BLaER1 treated with 17β-estradiol and CSF1 and Interleukin-3, amounts not matched to agents 10 nM and 100 nM (cell line): ENCODE measurements at regions not wholly inside any gene's neighbourhood (a gene's known extent, or its start where the extent isn't known, plus 50 kb on each side); places are given as distances from the start of the nearest gene placed in this dataset.

Experiments
- H3K27ac ChIP-seq, 11 experiments: shearing (Covaris generic); formaldehyde crosslinking; 2 replicates each; pipeline ENCODE4 v1.8.1; 2022
- H3K27me3 ChIP-seq, 11 experiments: shearing (Covaris generic); formaldehyde crosslinking; 2 replicates each; pipeline ENCODE4 v1.8.1; 2022
- H3K36me3 ChIP-seq, 11 experiments: shearing (Covaris generic); formaldehyde crosslinking; 2 replicates each; pipeline ENCODE4 v1.8.1; 2022
- H3K4me1 ChIP-seq, 10 experiments: shearing (Covaris generic); formaldehyde crosslinking; 2 replicates each; pipeline ENCODE4 v1.8.1; 2022
- H3K4me2 ChIP-seq, 11 experiments: shearing (Covaris generic); formaldehyde crosslinking; 2 replicates each; pipeline ENCODE4 v1.8.1; 2022
- H3K4me3 ChIP-seq, 10 experiments: shearing (Covaris generic); formaldehyde crosslinking; 2 replicates each; pipeline ENCODE4 v1.8.1; 2022
- H3K9ac ChIP-seq, 11 experiments: shearing (Covaris generic); formaldehyde crosslinking; 2 replicates each; pipeline ENCODE4 v1.8.1; 2022
- H3K9me3 ChIP-seq, 11 experiments: shearing (Covaris generic); formaldehyde crosslinking; replicated peaks in 1 of 11; 2 replicates each; pipeline ENCODE4 v1.8.1; 2022
- H4K20me1 ChIP-seq, 11 experiments: shearing (Covaris generic); formaldehyde crosslinking; 2 replicates each; pipeline ENCODE4 v1.8.1; 2022
- Cebpa-rat ChIP-seq, 11 experiments: shearing (Covaris generic); IDR thresholded peaks; 2 replicates each; pipeline ENCODE4 v1.8.1; 2022

GRCh38 chr15:46309914-46310313, 675.1 kb downstream of the SQOR start:
- no peak overlapping the region for H3K9ac ChIP-seq
- no peaks in the 10 kb centered on the region for H4K20me1 ChIP-seq
- no peak overlapping the region for H3K27ac ChIP-seq

GRCh38 chr15:46312133-46312740, 677.4 kb downstream of the SQOR start:
- H3K4me1 ChIP-seq = no peaks in the 10 kb centered on the region
- no peaks in the 10 kb centered on the region for H3K9me3 ChIP-seq
- H3K4me2 ChIP-seq = no peak overlapping the region
- no peaks in the 10 kb centered on the region for H4K20me1 ChIP-seq
- H3K27me3 ChIP-seq = no peaks in the 10 kb centered on the region
- H3K27ac ChIP-seq = no peak overlapping the region
- H3K9ac ChIP-seq = no peak overlapping the region
- H3K36me3 ChIP-seq = no peaks in the 10 kb centered on the region
- no peak overlapping the region for H3K4me3 ChIP-seq
- no peak for TF ChIP-seq Cebpa-rat (IDR thresholded peaks at IDR 0.05)

More at GRCh38 chr15:46309914-46310313, 675.1 kb downstream of the SQOR start:
- Histone ChIP-seq H3K9me3 (no peaks in the 10 kb centered on the region), H3K36me3 (no peaks in the 10 kb centered on the region), H3K27me3 (no peaks in the 10 kb centered on the region), H3K4me3 (no peak overlapping the region), H3K4me2 (no peak overlapping the region), H3K4me1 (no peaks in the 10 kb centered on the region)
- TF ChIP-seq Cebpa-rat (IDR thresholded peaks at IDR 0.05) = no peak

GRCh38 chr15:46315434-46315833, 680.6 kb downstream of the SQOR start:
- H3K4me3 ChIP-seq = no peak overlapping the region
- no peak overlapping the region for H3K9ac ChIP-seq
- no peak overlapping the region for H3K4me2 ChIP-seq
- H3K36me3 ChIP-seq = no peaks in the 10 kb centered on the region
- no peaks in the 10 kb centered on the region for H4K20me1 ChIP-seq
- H3K27ac ChIP-seq = no peak overlapping the region
- H3K9me3 ChIP-seq = no peaks in the 10 kb centered on the region
- no peaks in the 10 kb centered on the region for H3K27me3 ChIP-seq
- TF ChIP-seq Cebpa-rat (IDR thresholded peaks at IDR 0.05) = no peak
- no peaks in the 10 kb centered on the region for H3K4me1 ChIP-seq

- Histone ChIP-seq H3K27ac (no peak overlapping the region), H3K4me1 (no peaks in the 10 kb centered on the region), H3K36me3 (no peaks in the 10 kb centered on the region), H3K9me3 (no peaks in the 10 kb centered on the region), H3K27me3 (no peaks in the 10 kb centered on the region), H4K20me1 (no peaks in the 10 kb centered on the region), H3K4me3 (no peak overlapping the region), H3K9ac (no peak overlapping the region), H3K4me2 (no peak overlapping the region)
- TF ChIP-seq Cebpa-rat (IDR thresholded peaks at IDR 0.05) = no peak
Measured at GRCh38 chr15:46316024-46316423, 681.2 kb downstream of the SQOR start.

GRCh38 chr15:46317029-46317428, 682.2 kb downstream of the SQOR start:
- Histone ChIP-seq H4K20me1 (no peaks in the 10 kb centered on the region), H3K9ac (no peak overlapping the region), H3K27ac (no peak overlapping the region), H3K27me3 (no peaks in the 10 kb centered on the region), H3K9me3 (no peaks in the 10 kb centered on the region), H3K4me2 (no peak overlapping the region), H3K36me3 (no peaks in the 10 kb centered on the region), H3K4me3 (no peak overlapping the region), H3K4me1 (no peaks in the 10 kb centered on the region)
- TF ChIP-seq Cebpa-rat (IDR thresholded peaks at IDR 0.05) = no peak

- Histone ChIP-seq H3K4me3 (no peak overlapping the region), H3K36me3 (no peaks in the 10 kb centered on the region), H3K4me2 (no peak overlapping the region), H3K4me1 (no peaks in the 10 kb centered on the region), H3K27ac (no peak overlapping the region), H3K9ac (no peak overlapping the region), H3K9me3 (no peaks in the 10 kb centered on the region), H4K20me1 (no peaks in the 10 kb centered on the region), H3K27me3 (no peaks in the 10 kb centered on the region)
- TF ChIP-seq Cebpa-rat (IDR thresholded peaks at IDR 0.05) = no peak
Measured at GRCh38 chr15:46322753-46323152, 687.9 kb downstream of the SQOR start.

- Histone ChIP-seq H3K9me3 (no peaks in the 10 kb centered on the region), H3K4me3 (no peak overlapping the region), H3K36me3 (no peaks in the 10 kb centered on the region), H3K4me1 (no peaks in the 10 kb centered on the region), H3K4me2 (no peak overlapping the region), H4K20me1 (no peaks in the 10 kb centered on the region), H3K27ac (no peak overlapping the region), H3K9ac (no peak overlapping the region), H3K27me3 (no peaks in the 10 kb centered on the region)
- no peak for TF ChIP-seq Cebpa-rat (IDR thresholded peaks at IDR 0.05)
Measured at GRCh38 chr15:46326173-46326572, 691.3 kb downstream of the SQOR start.

GRCh38 chr15:46328821-46329220, 694.0 kb downstream of the SQOR start:
- no peak for TF ChIP-seq Cebpa-rat (IDR thresholded peaks at IDR 0.05)
- no peak overlapping the region for H3K4me2 ChIP-seq
- H4K20me1 ChIP-seq = no peaks in the 10 kb centered on the region
- no peak overlapping the region for H3K27ac ChIP-seq
- no peak overlapping the region for H3K9ac ChIP-seq
- no peaks in the 10 kb centered on the region for H3K4me1 ChIP-seq
- H3K4me3 ChIP-seq = no peak overlapping the region
- no peaks in the 10 kb centered on the region for H3K9me3 ChIP-seq
- no peaks in the 10 kb centered on the region for H3K36me3 ChIP-seq
- no peaks in the 10 kb centered on the region for H3K27me3 ChIP-seq

- Histone ChIP-seq H4K20me1 (no peaks in the 10 kb centered on the region), H3K9ac (no peak overlapping the region), H3K4me3 (no peak overlapping the region), H3K27ac (no peak overlapping the region), H3K36me3 (no peaks in the 10 kb centered on the region), H3K27me3 (no peaks in the 10 kb centered on the region), H3K9me3 (no peaks in the 10 kb centered on the region), H3K4me2 (no peak overlapping the region), H3K4me1 (no peaks in the 10 kb centered on the region)
- TF ChIP-seq Cebpa-rat (IDR thresholded peaks at IDR 0.05) = peak in 2 of 11 experiments; percentile 17 to 50; a peak in 2 of 22 replicates
Measured at GRCh38 chr15:46329876-46330275, 695.0 kb downstream of the SQOR start.

- Histone ChIP-seq H3K9ac (no peak overlapping the region), H4K20me1 (no peaks in the 10 kb centered on the region)
Measured at GRCh38 chr15:46331546-46331945, 696.7 kb downstream of the SQOR start.

More at GRCh38 chr15:46331546-46331945, 696.7 kb downstream of the SQOR start:
- H3K27ac ChIP-seq = no peak overlapping the region
- H3K27me3 ChIP-seq = no peaks in the 10 kb centered on the region
- H3K4me3 ChIP-seq = no peak overlapping the region
- no peaks in the 10 kb centered on the region for H3K4me1 ChIP-seq
- H3K36me3 ChIP-seq = no peaks in the 10 kb centered on the region
- no peaks in the 10 kb centered on the region for H3K9me3 ChIP-seq
- H3K4me2 ChIP-seq = no peak overlapping the region
- peak in 2 of 11 experiments; percentile 43 to 49; a peak in 1 of 22 replicates for TF ChIP-seq Cebpa-rat (IDR thresholded peaks at IDR 0.05)
